ENCODE measurements at regions not wholly inside any gene's neighbourhood (a gene's known extent, or its start where the extent isn't known, plus 50 kb on each side); places are given as distances from the start of the nearest gene placed in this dataset.

- H4K20me1 ChIP-seq (replicated peaks; ENCODE audit: control insufficient read depth, insufficient read depth, low read length) = no peaks in the 10 kb centered on the region
- H3K36me3 ChIP-seq (ENCODE audit: control insufficient read depth, insufficient read depth, low read length) = no peaks in the 10 kb centered on the region
- no peak overlapping the region for H3K4me3 ChIP-seq
- no peaks in the 10 kb centered on the region for H3K4me1 ChIP-seq (replicated peaks in 1 of 2; ENCODE audit: control insufficient read depth in 2 of 2, insufficient read depth in 2 of 2, low read length in 2 of 2)
- no TSS peak for BruUV-seq (replicated peaks)
- H2AFZ ChIP-seq (ENCODE audit: low read depth, low read length) = no peak overlapping the region
- no peaks in the 10 kb centered on the region for H3K79me2 ChIP-seq (ENCODE audit: control insufficient read depth, insufficient read depth, low read length)
- no peaks in the 10 kb centered on the region for H3K27me3 ChIP-seq (ENCODE audit: control insufficient read depth in 2 of 2, insufficient read depth in 2 of 2, low read length in 2 of 2)
- no peaks in the 10 kb centered on the region for H3K9me1 ChIP-seq (ENCODE audit: control insufficient read depth, insufficient read depth, low read length)
- H3K4me2 ChIP-seq (ENCODE audit: insufficient read depth, low read length) = no peak overlapping the region
- H3K9ac ChIP-seq (ENCODE audit: insufficient read depth in 1 of 2, low read depth in 2 of 2, low read length in 2 of 2) = no peak overlapping the region
- TF ChIP-seq KLF13 (tag; IDR thresholded peaks at IDR 0.05; ENCODE audit: borderline replicate concordance, low read depth) (no peak), ZNF431 (CRISPR knock-in tag; IDR thresholded peaks at IDR 0.05) (no peak), PCBP1 (IDR thresholded peaks at IDR 0.05; ENCODE audit: low read depth, low read length, poor library complexity, severe bottlenecking) (no peak), ESRRB (CRISPR knock-in tag; IDR thresholded peaks at IDR 0.05; ENCODE audit: borderline replicate concordance) (no peak), BRCA1 (IDR thresholded peaks at IDR 0.05) (no peak), BRCA1 (CRISPR knock-in tag; IDR thresholded peaks at IDR 0.05) (no peak), ZNF561 (CRISPR knock-in tag; conservative IDR thresholded peaks at IDR 0.05) (no peak), NEUROD1 (IDR thresholded peaks at IDR 0.05; ENCODE audit: borderline replicate concordance, low read depth, low read length, partially characterized antibody) (no peak), RAD51 (IDR thresholded peaks at IDR 0.05; ENCODE audit: borderline replicate concordance, low read depth) (no peak)
- ChIA-PET CTCF (ENCODE audit: low intra/inter-chr PET ratio) (no interaction called here), POLR2A (no interaction called here)
- in situ Hi-C loops (cut with MboI) (no loop called here), intact Hi-C loops (cut with micrococcal nuclease) (no loop called here)
- 0% methylated on average over 1 of the region's 1 CpG for WGBS (ENCODE audit: insufficient coverage, low coverage, missing lambda C conversion rate)
- H3K9me3 ChIP-seq (replicated peaks; ENCODE audit: control insufficient read depth, insufficient read depth, low read depth, low read length) = no peaks in the 10 kb centered on the region
- ATAC-seq (no peak), DNase-seq (ENCODE audit: extremely low read depth in 1 of 4, low spot score in 3 of 4) (no peak), FAIRE-seq (no peak)
- H3K27ac ChIP-seq (ENCODE audit: extremely low read depth, low read depth, low read length) = no peak overlapping the region
Observed at GRCh38 chr2:212649646-212650045, 111.0 kb upstream of the ERBB4 start.

Data from K562 (cell line).